NCI-H460 (cell line): ENCODE measurements at regions not wholly inside any gene's neighbourhood (a gene's known extent, or its start where the extent isn't known, plus 50 kb on each side); places are given as distances from the start of the nearest gene placed in this dataset.

Experiments
- DNase-seq: peaks from one replicate; pipeline ENCODE4 v3.0.0-alpha.2; 2016; ENCODE audit warnings: low read depth; ENCODE audit errors: extremely low read depth

- no peak for DNase-seq
Observed at GRCh38 chr7:370775-371118, 80.8 kb downstream of the FOXL3 start.

DNA sequence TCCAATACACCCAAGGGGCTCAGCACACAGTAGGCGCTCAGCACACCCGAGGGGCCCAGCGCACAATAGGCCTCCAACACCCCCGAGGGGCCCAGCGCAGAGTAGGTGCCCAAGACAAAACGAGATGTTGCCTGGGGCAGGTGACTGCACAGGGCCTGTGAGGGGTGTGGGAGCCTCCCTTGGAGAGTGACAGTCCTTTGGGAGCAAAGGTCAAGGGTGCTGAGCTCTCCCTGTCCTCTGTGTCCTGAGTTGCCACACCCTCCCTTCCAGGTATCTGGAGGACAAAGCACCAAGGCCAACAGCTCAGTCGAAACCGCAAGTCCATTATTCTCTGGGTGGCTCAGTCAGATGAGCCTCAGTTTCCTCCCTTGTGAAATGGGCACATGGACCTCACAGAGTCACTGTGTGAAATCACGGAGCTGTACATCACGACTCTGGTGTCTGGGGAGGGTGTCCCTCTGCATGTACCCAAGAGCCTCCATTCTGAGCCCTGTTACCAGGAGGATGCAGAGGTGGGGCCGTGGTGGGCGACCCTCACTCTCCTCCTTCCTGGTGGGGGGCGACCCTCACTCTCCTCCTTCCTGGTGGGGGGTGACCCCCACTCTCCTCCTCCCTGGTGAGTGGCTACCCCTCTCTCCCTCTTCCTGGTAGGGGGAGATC, 81.3 kb downstream of the FOXL3 start:
- no peak for DNase-seq

- no peak for DNase-seq
Observed at GRCh38 chr7:371779-372545, 82.0 kb downstream of the FOXL3 start.

- DNase-seq, result no peak
Observed at GRCh38 chr7:372546-372931, 82.6 kb downstream of the FOXL3 start.

DNA sequence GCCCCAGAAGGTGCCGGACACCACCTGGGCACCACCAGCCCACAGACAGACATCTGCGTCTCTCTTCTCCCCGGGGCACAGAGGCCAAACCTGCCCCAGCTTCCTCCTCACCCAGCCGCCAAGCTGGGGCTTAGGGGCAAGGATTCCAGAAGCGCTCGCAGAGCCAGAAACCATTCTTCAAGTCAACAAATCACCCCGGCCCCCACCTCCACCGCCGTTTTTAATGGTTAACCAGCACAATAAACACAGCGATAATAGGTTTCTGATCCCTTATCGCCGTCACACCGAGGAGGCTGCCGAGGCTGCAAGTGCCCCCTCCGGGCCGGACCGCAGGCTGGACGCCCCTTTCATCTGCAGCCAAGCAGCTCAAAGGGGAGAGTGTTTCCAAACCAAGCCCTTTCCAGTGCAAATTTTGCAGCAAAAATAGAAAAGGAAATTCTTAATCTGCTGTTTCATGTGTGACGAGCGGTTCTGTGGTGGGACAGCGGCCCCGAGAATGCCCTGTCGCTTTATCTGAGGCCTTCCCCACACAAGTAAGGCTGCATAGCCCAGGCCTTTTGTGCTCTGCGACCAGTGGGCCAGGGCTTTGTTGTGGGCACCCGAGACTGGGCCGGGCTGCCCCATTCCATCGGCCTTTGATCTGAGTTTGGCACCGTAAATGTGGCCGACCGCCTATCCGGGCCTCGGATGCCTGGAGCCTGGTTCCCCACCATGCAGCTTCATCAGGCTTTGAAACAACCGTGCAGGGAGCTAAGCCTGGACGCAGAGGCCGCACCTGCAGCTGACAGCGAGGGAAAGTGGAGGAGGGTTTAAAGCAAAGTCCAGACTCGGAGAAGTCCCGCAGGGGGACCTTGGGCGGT, 83.2 kb downstream of the FOXL3 start:
- no peak for DNase-seq

DNA sequence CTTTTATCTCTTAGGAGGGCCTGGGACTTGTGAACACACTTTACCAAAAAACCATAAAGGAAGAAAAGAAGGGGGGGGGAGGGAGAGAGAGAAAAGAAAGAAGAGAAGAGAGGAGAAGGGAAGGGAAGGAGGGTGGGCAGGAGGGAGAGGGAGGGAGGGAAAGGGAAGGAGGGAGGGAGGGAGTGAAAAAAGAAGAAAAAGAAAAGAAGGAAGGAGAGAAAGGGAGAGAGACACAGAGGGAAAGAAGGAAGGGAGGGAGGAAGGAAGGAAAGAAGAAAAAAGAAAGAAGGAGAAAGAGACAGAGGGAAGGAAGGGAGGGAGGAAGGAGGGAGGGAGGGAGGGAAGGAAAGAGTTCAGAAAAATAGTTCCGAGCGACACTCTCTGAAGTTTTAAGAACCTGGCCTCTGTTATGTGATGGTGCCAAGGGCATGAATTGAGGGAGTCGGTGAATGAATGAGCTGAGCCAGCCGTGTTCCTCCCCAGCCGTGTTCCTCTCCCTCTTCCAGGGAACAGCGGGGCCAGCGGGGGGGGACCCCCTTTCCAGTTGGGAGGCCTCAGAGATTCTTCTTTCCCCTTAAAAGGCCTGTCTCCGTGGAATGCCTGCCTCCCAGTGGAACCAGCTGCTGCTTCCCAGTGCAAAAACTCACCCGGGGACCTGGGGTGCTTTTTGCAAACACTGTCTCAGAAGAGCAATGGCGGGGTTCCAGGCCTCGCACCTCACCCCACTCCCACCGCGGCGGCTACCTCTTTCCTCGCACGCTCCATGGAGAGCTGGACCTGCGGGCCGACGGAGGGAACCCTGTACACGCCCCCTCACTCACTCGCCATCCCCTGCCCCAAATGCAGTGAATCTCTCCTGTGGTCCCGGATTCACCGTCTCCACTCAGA, 84.1 kb downstream of the FOXL3 start:
- no peak for DNase-seq

- DNase-seq, result no peak
Observed at GRCh38 chr7:374706-375311, 84.8 kb downstream of the FOXL3 start.

- DNase-seq, result no peak
Observed at GRCh38 chr7:375321-375831, 85.4 kb downstream of the FOXL3 start.

GRCh38 chr7:375901-376305, 85.9 kb downstream of the FOXL3 start:
- no peak for DNase-seq

DNA sequence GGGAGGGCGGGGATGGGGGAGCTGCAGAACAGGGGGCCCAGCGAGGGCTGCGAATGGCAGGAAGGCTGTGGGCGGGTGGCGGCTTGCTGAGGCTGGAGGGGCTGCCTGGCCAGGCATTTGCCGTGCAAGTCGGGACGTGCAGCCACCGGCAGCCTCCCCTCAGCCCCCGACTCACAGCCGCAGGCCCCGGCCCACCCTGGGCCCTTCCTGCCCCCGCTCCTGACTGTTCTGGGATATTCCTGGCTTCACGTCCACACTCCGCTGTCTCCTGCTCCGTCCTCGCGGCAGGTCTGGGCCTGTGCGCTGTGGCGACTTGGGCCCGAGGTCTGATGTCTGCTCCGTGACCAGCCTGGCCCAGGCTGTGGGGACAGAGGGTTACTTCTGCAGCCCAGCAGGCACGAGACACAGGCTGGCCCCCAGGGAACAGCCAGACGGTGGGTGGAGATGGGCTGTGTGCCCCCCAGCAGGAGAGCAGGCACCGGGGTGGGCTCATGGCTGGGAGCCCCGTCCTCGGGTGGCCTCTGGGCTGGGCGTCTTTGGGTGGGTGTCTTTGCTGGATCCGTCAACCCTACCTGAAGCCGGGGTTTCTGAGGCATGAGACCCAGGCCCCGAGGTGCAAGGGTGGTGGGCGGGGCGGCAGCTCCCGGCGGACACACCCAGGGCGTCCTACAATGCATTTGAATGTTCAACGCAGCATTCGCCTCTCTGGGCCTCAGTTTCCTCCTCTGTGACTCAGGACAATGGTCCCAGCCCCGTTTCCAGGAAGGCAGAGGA, 86.5 kb downstream of the FOXL3 start:
- no peak for DNase-seq

GRCh38 chr7:377080-378040, 87.4 kb downstream of the FOXL3 start:
- DNase-seq, result no peak

DNA sequence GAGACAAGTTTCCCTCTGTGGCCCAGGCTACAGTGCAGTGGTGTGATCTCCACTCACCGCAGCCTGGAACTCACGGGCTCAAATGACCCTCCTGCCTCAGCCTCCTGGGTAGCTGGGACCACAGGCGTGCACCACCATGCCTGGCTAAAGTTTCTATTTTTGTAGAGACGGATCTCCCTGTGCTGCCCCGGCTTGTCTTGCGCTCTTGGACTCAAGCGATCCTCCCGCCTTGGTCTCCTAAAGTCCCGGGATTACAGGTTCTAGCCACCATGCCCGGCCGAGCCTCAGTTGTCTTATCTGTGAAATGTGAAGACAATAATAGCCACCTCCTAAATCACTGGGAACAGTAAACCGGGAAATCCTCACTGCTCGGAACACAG, 88.1 kb downstream of the FOXL3 start:
- DNase-seq, result no peak

DNA sequence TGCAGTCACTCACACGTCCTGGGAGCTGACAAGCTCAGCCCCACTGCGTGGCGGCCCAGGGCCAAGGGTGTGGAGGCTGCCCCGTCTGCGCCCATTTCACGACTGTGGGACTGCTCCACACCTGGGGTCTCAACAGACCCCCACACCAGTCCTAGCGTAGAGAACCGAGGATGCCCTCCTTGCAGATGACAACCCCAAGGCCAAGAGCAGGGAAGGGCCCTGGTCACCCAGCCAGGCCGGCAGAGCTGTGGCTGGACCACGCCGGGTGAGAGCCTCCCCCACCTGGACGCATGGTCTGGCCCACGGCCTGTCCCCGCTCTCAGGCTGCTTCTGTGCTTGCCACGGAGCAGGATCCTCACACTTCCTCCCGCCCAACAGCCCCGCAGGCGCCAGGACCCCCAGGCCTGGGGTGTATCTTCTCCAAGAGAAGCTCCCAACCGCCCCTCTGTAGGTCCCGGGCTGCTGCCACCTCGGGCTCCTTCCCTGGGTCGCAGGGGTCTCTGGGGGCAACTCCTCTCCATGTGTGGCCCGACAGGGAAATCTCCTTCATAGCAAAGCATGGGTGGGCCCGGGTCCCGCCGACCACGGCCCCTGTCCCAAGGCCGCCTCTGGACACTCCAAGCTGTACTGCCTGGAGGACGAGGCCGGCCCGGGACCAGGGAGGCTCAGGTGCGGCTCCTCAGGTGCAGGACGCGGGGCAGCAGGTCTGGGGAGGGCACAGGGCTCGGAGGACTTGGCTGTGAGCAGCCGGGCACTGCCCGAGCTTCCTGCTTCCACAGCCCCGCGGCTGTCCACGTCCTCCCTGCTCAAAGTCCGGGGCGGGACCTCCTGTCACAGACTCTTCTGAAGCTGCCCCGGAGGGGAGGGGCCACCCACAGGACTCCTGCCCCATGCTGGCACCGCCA, 88.8 kb downstream of the FOXL3 start:
- DNase-seq, result no peak

- DNase-seq, result no peak
Observed at GRCh38 chr7:379456-380138, 89.6 kb downstream of the FOXL3 start.

DNA sequence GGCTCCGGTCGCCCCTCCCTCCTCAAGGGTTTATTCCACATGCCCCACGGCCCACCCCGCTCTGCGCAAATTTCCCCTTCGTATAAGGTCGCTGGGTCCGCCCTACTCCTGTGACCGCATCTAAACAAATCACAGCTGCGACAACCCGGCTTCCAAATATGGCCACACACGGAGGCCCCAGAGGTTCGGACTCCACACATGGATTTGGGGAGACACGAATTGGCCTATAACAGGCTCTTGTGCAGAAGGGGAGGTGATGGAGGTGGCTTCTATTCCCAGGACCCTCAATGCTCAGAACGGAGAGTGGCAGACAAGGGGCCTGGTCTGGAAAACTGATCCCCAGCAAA, 90.1 kb downstream of the FOXL3 start:
- no peak for DNase-seq

DNA sequence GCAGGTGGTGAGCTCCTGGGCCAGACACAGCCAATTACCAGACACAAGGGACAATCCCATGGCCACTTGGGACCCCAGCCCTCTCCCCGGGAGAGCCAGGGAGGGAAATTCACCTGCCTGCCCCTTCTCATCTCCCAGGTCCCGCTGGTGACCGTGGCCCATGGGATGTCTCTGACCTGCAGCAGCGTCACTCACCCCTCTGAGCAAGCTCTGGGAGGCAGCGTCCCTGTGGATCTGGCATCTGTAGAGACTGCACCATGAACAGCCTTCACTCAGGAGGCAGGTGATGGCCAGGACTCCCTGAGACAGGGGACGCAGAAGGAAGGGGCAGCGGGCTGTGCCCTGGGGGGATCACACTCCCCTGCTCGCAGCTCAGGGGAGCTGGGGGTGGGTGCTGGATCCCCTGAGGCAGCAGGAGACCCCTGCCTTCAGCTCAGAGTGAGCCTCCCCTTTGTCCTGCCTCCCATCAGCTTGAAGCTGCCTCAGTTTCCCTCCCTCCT, 90.8 kb downstream of the FOXL3 start:
- DNase-seq, result no peak
